Liver (tissue), 8 donors: ENCODE measurements at regions not wholly inside any gene's neighbourhood (a gene's known extent, or its start where the extent isn't known, plus 50 kb on each side); places are given as distances from the start of the nearest gene placed in this dataset.

Source experiments
- DNase-seq: peaks from one replicate; pipeline ENCODE4 v3.0.0-alpha.2; 2017; ENCODE audit warnings: low spot score
- H3K27ac ChIP-seq, 2 donors: one replicate each; pipeline ENCODE4 v1.7.0; 2013; ENCODE audit warnings: inconsistent platforms in 2 of 2, low read length in 2 of 2, control low read depth in 1 of 2, low read depth in 1 of 2, mild to moderate bottlenecking in 1 of 2
- H3K27me3 ChIP-seq, 4 donors: one replicate each; pipeline versions ENCODE4 v1.6.1 to v1.7.0; 2013; ENCODE audit warnings: low read length in 3 of 4, inconsistent platforms in 1 of 4, mild to moderate bottlenecking in 1 of 4, moderate library complexity in 1 of 4; ENCODE audit not compliant: control insufficient read depth in 4 of 4, insufficient read depth in 4 of 4
- H3K36me3 ChIP-seq, 4 donors: one replicate each; pipeline versions ENCODE4 v1.6.1 to v1.7.0; 2013; ENCODE audit warnings: low read length in 3 of 4, mild to moderate bottlenecking in 3 of 4, low read depth in 1 of 4, moderate library complexity in 1 of 4; ENCODE audit not compliant: control insufficient read depth in 4 of 4, insufficient read depth in 3 of 4
- H3K4me1 ChIP-seq, 4 donors: one replicate each; pipeline versions ENCODE4 v1.6.1 to v1.7.0; 2013; ENCODE audit warnings: low read length in 3 of 4, mild to moderate bottlenecking in 3 of 4, moderate library complexity in 1 of 4; ENCODE audit not compliant: control insufficient read depth in 4 of 4, insufficient read depth in 4 of 4
- H3K4me3 ChIP-seq, 3 donors: one replicate each; pipeline versions ENCODE4 v1.6.1 to v1.7.0; 2013; ENCODE audit warnings: low read length in 3 of 3, control low read depth in 1 of 3, low read depth in 1 of 3, mild to moderate bottlenecking in 1 of 3
- H3K9ac ChIP-seq, 2 donors: one replicate each; pipeline ENCODE4 v1.7.0; 2013; ENCODE audit warnings: low read length in 2 of 2, mild to moderate bottlenecking in 2 of 2, moderate library complexity in 2 of 2, control low read depth in 1 of 2, low read depth in 1 of 2
- H3K9me3 ChIP-seq, 4 donors: one replicate each; pipeline versions ENCODE4 v1.6.1 to v1.7.0; 2013; ENCODE audit warnings: low read length in 3 of 4; ENCODE audit not compliant: control insufficient read depth in 4 of 4
- EGR1 ChIP-seq, 2 donors: IDR thresholded peaks; 2 replicates each; pipeline ENCODE4 v1.6.1; 2016 to 2018; ENCODE audit warnings: antibody characterized with exemption in 2 of 2, low read depth in 2 of 2
- FOXA1 ChIP-seq: IDR thresholded peaks from 2 replicates; pipeline ENCODE4 v1.6.1; 2016; ENCODE audit warnings: antibody characterized with exemption
- FOXA2 ChIP-seq: IDR thresholded peaks from 2 replicates; pipeline ENCODE4 v1.6.1; 2016; ENCODE audit warnings: antibody characterized with exemption
- GABPA ChIP-seq, 2 donors: IDR thresholded peaks in 1 of 2; conservative IDR thresholded peaks in 1 of 2; 2 replicates each; pipeline ENCODE4 v1.6.1; 2016; ENCODE audit warnings: antibody characterized with exemption in 2 of 2, mild to moderate bottlenecking in 1 of 2, moderate library complexity in 1 of 2
- HNF4A ChIP-seq, 2 donors: conservative IDR thresholded peaks; 2 replicates each; pipeline ENCODE4 v1.6.1; 2016; ENCODE audit warnings: antibody characterized with exemption in 2 of 2, mild to moderate bottlenecking in 2 of 2
- HNF4G ChIP-seq: IDR thresholded peaks from 2 replicates; pipeline ENCODE4 v1.6.1; 2016; ENCODE audit warnings: antibody characterized with exemption
- JUND ChIP-seq, 2 donors: IDR thresholded peaks; 2 replicates each; pipeline ENCODE4 v1.6.1; 2016; ENCODE audit warnings: antibody characterized with exemption in 2 of 2
- NR2F2 ChIP-seq: IDR thresholded peaks from 2 replicates; pipeline ENCODE4 v1.6.1; 2016; ENCODE audit warnings: antibody characterized with exemption
- RAD21 ChIP-seq, 2 donors: IDR thresholded peaks; 2 replicates each; pipeline ENCODE4 v1.6.1; 2016; ENCODE audit warnings: antibody characterized with exemption in 2 of 2, mild to moderate bottlenecking in 2 of 2
- RXRA ChIP-seq, 2 donors: IDR thresholded peaks; 2 replicates each; pipeline ENCODE4 v1.6.1; 2017 to 2018; ENCODE audit warnings: antibody characterized with exemption in 2 of 2, mild to moderate bottlenecking in 1 of 2
- SP1 ChIP-seq: IDR thresholded peaks from 2 replicates; pipeline ENCODE4 v1.6.1; 2018; ENCODE audit warnings: antibody characterized with exemption, mild to moderate bottlenecking
- TAF1 ChIP-seq: conservative IDR thresholded peaks from 2 replicates; pipeline ENCODE4 v1.6.1; 2016; ENCODE audit warnings: antibody characterized with exemption, mild to moderate bottlenecking
- WGBS: extraction: QIAGEN DNeasy Blood & Tissue Kit; methylation state at CpG from one replicate; pipeline ENCODE4 v1.1.7; 2013; 5-methylcytosine and 5-hydroxymethylcytosine counted together
- TF ChIP-seq, protein P1 (sequence below): IDR thresholded peaks from 2 replicates; pipeline ENCODE4 v1.6.1; 2016; ENCODE audit warnings: antibody characterized with exemption
- TF ChIP-seq, protein P2 (sequence below): IDR thresholded peaks from 2 replicates; pipeline ENCODE4 v1.6.1; 2016; ENCODE audit warnings: antibody characterized with exemption, mild to moderate bottlenecking
- TF ChIP-seq, protein P3 (sequence below): IDR thresholded peaks from 2 replicates; pipeline ENCODE4 v1.6.1; 2016; ENCODE audit warnings: antibody characterized with exemption
- TF ChIP-seq, protein P4 (sequence below): fragments of 150-350 bp; IDR thresholded peaks from 2 replicates; pipeline ENCODE4 v1.5.1; 2017; ENCODE audit warnings: improper control_type of control experiment, low read depth, low read length; ENCODE audit not compliant: missing input control
- donor health status: healthy.
- donor health status: healthy.
- donor health status: healthy.
- donor health status: healthy.
- donor health status: healthy.

DNA sequence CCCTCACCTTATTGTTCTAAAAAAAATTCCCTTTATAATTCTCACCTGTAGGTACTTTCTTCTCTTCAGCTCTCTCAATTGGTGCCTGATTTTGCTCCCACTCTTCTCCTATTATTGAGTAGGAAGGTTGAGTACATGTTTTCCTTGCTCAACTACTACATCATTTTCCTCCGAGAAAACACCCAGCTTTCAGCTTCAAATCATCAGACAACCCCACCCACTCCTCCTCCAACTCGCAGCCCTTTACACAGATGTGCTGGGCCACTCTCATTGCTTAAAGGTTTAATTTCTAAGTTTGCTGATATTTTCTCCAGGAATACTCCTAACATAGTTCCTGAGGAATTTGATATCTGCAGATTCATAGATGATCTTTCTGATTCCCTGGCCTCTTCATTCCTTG lies 734.4 kb upstream of the ZEB2 start:
- no peak for TF ChIP-seq HNF4A (conservative IDR thresholded peaks at IDR 0.05)
- TF ChIP-seq FOXA2: no peak
- TF ChIP-seq, protein P1, sequence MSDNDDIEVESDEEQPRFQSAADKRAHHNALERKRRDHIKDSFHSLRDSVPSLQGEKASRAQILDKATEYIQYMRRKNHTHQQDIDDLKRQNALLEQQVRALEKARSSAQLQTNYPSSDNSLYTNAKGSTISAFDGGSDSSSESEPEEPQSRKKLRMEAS: no peak
- TF ChIP-seq, protein P2, sequence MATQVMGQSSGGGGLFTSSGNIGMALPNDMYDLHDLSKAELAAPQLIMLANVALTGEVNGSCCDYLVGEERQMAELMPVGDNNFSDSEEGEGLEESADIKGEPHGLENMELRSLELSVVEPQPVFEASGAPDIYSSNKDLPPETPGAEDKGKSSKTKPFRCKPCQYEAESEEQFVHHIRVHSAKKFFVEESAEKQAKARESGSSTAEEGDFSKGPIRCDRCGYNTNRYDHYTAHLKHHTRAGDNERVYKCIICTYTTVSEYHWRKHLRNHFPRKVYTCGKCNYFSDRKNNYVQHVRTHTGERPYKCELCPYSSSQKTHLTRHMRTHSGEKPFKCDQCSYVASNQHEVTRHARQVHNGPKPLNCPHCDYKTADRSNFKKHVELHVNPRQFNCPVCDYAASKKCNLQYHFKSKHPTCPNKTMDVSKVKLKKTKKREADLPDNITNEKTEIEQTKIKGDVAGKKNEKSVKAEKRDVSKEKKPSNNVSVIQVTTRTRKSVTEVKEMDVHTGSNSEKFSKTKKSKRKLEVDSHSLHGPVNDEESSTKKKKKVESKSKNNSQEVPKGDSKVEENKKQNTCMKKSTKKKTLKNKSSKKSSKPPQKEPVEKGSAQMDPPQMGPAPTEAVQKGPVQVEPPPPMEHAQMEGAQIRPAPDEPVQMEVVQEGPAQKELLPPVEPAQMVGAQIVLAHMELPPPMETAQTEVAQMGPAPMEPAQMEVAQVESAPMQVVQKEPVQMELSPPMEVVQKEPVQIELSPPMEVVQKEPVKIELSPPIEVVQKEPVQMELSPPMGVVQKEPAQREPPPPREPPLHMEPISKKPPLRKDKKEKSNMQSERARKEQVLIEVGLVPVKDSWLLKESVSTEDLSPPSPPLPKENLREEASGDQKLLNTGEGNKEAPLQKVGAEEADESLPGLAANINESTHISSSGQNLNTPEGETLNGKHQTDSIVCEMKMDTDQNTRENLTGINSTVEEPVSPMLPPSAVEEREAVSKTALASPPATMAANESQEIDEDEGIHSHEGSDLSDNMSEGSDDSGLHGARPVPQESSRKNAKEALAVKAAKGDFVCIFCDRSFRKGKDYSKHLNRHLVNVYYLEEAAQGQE: no peak
- TF ChIP-seq TAF1: no peak
- no peak for TF ChIP-seq NR2F2
- no peak for TF ChIP-seq FOXA1
- TF ChIP-seq HNF4G: no peak
- TF ChIP-seq SP1: no peak
- no peak for TF ChIP-seq GABPA (IDR thresholded peaks at IDR 0.05 in 1 of 2, conservative IDR thresholded peaks at IDR 0.05 in 1 of 2)
- TF ChIP-seq EGR1 (IDR thresholded peaks at IDR 0.05; ENCODE audit: low read depth in 2 of 2): no peak
- Histone ChIP-seq H3K27me3 (no peaks in the 10 kb centered on the region), H3K9ac (no peak overlapping the region), H3K27ac (no peak overlapping the region), H3K4me3 (no peak overlapping the region), H3K4me1 (no peaks in the 10 kb centered on the region), H3K9me3 (no peaks in the 10 kb centered on the region), H3K36me3 (no peaks in the 10 kb centered on the region)
- DNase-seq: no peak
- WGBS: 91% methylated on average over 2 of the region's 2 CpGs

DNA sequence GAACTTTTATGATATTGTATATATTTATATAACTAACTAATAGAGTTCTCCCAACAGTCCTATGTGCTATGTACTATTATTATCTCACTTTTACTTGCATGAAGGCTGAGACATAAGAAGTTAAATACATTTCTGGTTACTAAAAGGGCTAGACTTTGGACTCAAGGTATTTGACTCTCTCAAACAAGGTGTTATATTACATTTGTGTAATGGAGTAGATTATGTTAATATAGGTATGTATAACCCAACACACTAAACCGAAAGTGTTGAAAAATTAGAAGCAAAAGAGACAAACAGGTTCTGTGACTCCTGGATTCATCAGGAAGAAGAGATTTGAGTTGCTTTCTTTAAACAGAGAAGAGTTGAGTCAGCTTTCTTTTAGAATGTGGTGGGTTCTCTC lies 733.6 kb upstream of the ZEB2 start:
- Histone ChIP-seq H3K9me3 (no peaks in the 10 kb centered on the region), H3K27me3 (no peaks in the 10 kb centered on the region), H3K27ac (no peak overlapping the region), H3K4me1 (no peaks in the 10 kb centered on the region), H3K36me3 (no peaks in the 10 kb centered on the region), H3K4me3 (no peak overlapping the region), H3K9ac (no peak overlapping the region)
- no peak for DNase-seq
- 47% methylated on average over 1 of the region's 1 CpG for WGBS
- TF ChIP-seq, protein P3, sequence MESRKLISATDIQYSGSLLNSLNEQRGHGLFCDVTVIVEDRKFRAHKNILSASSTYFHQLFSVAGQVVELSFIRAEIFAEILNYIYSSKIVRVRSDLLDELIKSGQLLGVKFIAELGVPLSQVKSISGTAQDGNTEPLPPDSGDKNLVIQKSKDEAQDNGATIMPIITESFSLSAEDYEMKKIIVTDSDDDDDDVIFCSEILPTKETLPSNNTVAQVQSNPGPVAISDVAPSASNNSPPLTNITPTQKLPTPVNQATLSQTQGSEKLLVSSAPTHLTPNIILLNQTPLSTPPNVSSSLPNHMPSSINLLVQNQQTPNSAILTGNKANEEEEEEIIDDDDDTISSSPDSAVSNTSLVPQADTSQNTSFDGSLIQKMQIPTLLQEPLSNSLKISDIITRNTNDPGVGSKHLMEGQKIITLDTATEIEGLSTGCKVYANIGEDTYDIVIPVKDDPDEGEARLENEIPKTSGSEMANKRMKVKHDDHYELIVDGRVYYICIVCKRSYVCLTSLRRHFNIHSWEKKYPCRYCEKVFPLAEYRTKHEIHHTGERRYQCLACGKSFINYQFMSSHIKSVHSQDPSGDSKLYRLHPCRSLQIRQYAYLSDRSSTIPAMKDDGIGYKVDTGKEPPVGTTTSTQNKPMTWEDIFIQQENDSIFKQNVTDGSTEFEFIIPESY: no peak
- no peak for TF ChIP-seq FOXA2
- TF ChIP-seq GABPA (IDR thresholded peaks at IDR 0.05 in 1 of 2, conservative IDR thresholded peaks at IDR 0.05 in 1 of 2): no peak
- no peak for TF ChIP-seq SP1
- TF ChIP-seq, protein P1: no peak
- no peak for TF ChIP-seq EGR1 (IDR thresholded peaks at IDR 0.05; ENCODE audit: low read depth in 2 of 2)
- no peak for TF ChIP-seq RXRA (IDR thresholded peaks at IDR 0.05)
- TF ChIP-seq JUND (IDR thresholded peaks at IDR 0.05): no peak
- TF ChIP-seq, protein P2: no peak
- no peak for TF ChIP-seq RAD21 (IDR thresholded peaks at IDR 0.05)
- no peak for TF ChIP-seq FOXA1
- no peak for TF ChIP-seq TAF1
- TF ChIP-seq, protein P4, sequence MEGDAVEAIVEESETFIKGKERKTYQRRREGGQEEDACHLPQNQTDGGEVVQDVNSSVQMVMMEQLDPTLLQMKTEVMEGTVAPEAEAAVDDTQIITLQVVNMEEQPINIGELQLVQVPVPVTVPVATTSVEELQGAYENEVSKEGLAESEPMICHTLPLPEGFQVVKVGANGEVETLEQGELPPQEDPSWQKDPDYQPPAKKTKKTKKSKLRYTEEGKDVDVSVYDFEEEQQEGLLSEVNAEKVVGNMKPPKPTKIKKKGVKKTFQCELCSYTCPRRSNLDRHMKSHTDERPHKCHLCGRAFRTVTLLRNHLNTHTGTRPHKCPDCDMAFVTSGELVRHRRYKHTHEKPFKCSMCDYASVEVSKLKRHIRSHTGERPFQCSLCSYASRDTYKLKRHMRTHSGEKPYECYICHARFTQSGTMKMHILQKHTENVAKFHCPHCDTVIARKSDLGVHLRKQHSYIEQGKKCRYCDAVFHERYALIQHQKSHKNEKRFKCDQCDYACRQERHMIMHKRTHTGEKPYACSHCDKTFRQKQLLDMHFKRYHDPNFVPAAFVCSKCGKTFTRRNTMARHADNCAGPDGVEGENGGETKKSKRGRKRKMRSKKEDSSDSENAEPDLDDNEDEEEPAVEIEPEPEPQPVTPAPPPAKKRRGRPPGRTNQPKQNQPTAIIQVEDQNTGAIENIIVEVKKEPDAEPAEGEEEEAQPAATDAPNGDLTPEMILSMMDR: no peak
